ENCODE measurements at regions not wholly inside any gene's neighbourhood (a gene's known extent, or its start where the extent isn't known, plus 50 kb on each side); places are given as distances from the start of the nearest gene placed in this dataset.

DNA sequence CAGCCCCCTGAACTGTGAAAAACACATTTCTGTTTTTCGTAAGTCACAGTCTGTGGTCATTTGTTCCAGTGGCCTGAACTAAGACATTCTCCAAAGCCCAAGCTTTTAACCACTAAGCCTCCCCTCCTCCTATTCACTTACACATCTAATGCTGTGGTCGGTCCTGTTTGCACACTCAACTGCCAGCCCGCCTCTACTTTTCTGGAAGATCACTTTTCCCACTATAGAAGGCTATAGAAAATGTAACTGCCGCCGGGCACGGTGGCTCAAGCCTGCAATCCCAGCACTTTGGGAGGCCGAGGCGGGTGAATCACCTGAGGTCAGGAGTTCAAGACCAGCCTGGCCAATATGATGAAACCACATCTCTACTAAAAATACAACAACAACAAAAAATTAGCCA, 524.7 kb upstream of the TMEM132C start:
- intact Hi-C loops (cut with micrococcal nuclease; ENCODE audit: unreplicated experiment), result no loop called here
- Histone ChIP-seq H3K4me1 (replicated peaks; ENCODE audit: insufficient read depth) (no peaks in the 10 kb centered on the region), H4K20me1 (ENCODE audit: insufficient read depth) (no peaks in the 10 kb centered on the region), H2AFZ (no peak overlapping the region), H3K4me2 (no peak overlapping the region), H3K9me2 (ENCODE audit: insufficient read depth) (no peaks in the 10 kb centered on the region), H3F3A (ENCODE audit: insufficient read depth, low read depth) (no peaks in the 10 kb centered on the region), H3K36me3 (ENCODE audit: low read depth) (no peaks in the 10 kb centered on the region), H3K4me3 (no peak overlapping the region), H3K9me3 (ENCODE audit: insufficient read depth, low read depth) (no peaks in the 10 kb centered on the region), H3K27me3 (ENCODE audit: insufficient read depth, low read depth) (peaks cover 18% of the 10 kb centered on the region), H3K27ac (no peak overlapping the region), H3K79me2 (ENCODE audit: low read depth) (no peaks in the 10 kb centered on the region)
- ChIA-PET POLR2A (ENCODE audit: unreplicated experiment) (no interaction called here), CTCF (no interaction called here)
- no peak for TF ChIP-seq EZH2 (IDR thresholded peaks at IDR 0.05; ENCODE audit: low read depth)
- DNase-seq, result no peak
- no TSS peak for BruUV-seq (replicated peaks)

GRCh38 chr12:127745469-127746212, 521.3 kb upstream of the TMEM132C start:
- H3K9me2 ChIP-seq (ENCODE audit: insufficient read depth), result no peaks in the 10 kb centered on the region
- POLR2A ChIA-PET (ENCODE audit: unreplicated experiment), result no interaction called here
- peaks cover 18% of the 10 kb centered on the region for H3K27me3 ChIP-seq (ENCODE audit: insufficient read depth, low read depth)
- no peak overlapping the region for H3K4me2 ChIP-seq
- no peaks in the 10 kb centered on the region for H3F3A ChIP-seq (ENCODE audit: insufficient read depth, low read depth)
- no peaks in the 10 kb centered on the region for H3K9me3 ChIP-seq (ENCODE audit: insufficient read depth, low read depth)
- CTCF ChIA-PET, result no interaction called here
- no peak overlapping the region for H3K4me3 ChIP-seq
- BruUV-seq (replicated peaks), result no TSS peak
- no peaks in the 10 kb centered on the region for H3K36me3 ChIP-seq (ENCODE audit: low read depth)
- no peak for TF ChIP-seq CTCF (conservative IDR thresholded peaks at IDR 0.05)
- no peak for TF ChIP-seq EZH2 (IDR thresholded peaks at IDR 0.05; ENCODE audit: low read depth)
- H3K4me1 ChIP-seq (replicated peaks; ENCODE audit: insufficient read depth), result no peaks in the 10 kb centered on the region
- intact Hi-C loops (cut with micrococcal nuclease; ENCODE audit: unreplicated experiment), result no loop called here
- no peak for DNase-seq
- no peak overlapping the region for H3K27ac ChIP-seq
- no peaks in the 10 kb centered on the region for H3K79me2 ChIP-seq (ENCODE audit: low read depth)
- H2AFZ ChIP-seq, result no peak overlapping the region
- H4K20me1 ChIP-seq (ENCODE audit: insufficient read depth), result no peaks in the 10 kb centered on the region

DNA sequence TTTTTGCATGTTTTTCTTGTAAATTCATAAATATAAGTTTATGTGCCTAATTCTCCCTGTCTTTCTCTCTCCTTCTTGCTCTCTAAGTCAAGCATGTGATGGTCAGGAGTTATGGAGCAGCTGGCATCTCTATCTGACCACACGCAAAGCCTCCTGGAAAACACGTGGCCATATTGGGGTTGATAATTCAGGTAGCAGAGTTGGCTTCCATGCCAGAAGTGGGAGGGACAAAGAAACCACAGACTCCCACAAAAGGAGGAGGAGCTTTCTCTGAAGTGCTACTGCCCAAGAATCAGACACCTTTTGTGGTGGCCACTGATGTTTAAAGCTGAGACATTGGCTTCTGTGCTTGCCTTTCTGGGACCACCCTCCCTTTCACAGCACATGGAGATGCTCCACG, 517.6 kb upstream of the TMEM132C start:
- Histone ChIP-seq H2AFZ (no peak overlapping the region), H3K27me3 (ENCODE audit: insufficient read depth, low read depth) (peaks cover 17% of the 10 kb centered on the region; the same call in 1 of the 2 replicates), H3K36me3 (ENCODE audit: low read depth) (no peaks in the 10 kb centered on the region), H3K79me2 (ENCODE audit: low read depth) (no peaks in the 10 kb centered on the region), H3K9me2 (ENCODE audit: insufficient read depth) (no peaks in the 10 kb centered on the region), H4K20me1 (ENCODE audit: insufficient read depth) (no peaks in the 10 kb centered on the region; the same call in 1 of the 2 replicates), H3F3A (ENCODE audit: insufficient read depth, low read depth) (no peaks in the 10 kb centered on the region), H3K27ac (no peak overlapping the region), H3K4me2 (no peak overlapping the region), H3K4me3 (no peak overlapping the region), H3K9me3 (ENCODE audit: insufficient read depth, low read depth) (no peaks in the 10 kb centered on the region), H3K4me1 (replicated peaks; ENCODE audit: insufficient read depth) (no peaks in the 10 kb centered on the region)
- ChIA-PET POLR2A (ENCODE audit: unreplicated experiment) (no interaction called here), CTCF (no interaction called here)
- intact Hi-C loops (cut with micrococcal nuclease; ENCODE audit: unreplicated experiment), result no loop called here
- BruUV-seq (replicated peaks), result no TSS peak
- DNase-seq, result no peak
- TF ChIP-seq EZH2 (IDR thresholded peaks at IDR 0.05; ENCODE audit: low read depth) (no peak), CTCF (conservative IDR thresholded peaks at IDR 0.05) (no peak)
